ENCODE measurements at regions not wholly inside any gene's neighbourhood (a gene's known extent, or its start where the extent isn't known, plus 50 kb on each side); places are given as distances from the start of the nearest gene placed in this dataset.

GRCh38 chr13:21232599-21232998 lies 56.1 kb downstream of the MRPL57 start:
- TF ChIP-seq POLR2A (IDR thresholded peaks at IDR 0.05; ENCODE audit: low read length), result no peak
- TF ChIP-seq GATA1 (IDR thresholded peaks at IDR 0.05; ENCODE audit: low read depth, low read length), result no peak
